ENCODE measurements at regions not wholly inside any gene's neighbourhood (a gene's known extent, or its start where the extent isn't known, plus 50 kb on each side); places are given as distances from the start of the nearest gene placed in this dataset.

DNA sequence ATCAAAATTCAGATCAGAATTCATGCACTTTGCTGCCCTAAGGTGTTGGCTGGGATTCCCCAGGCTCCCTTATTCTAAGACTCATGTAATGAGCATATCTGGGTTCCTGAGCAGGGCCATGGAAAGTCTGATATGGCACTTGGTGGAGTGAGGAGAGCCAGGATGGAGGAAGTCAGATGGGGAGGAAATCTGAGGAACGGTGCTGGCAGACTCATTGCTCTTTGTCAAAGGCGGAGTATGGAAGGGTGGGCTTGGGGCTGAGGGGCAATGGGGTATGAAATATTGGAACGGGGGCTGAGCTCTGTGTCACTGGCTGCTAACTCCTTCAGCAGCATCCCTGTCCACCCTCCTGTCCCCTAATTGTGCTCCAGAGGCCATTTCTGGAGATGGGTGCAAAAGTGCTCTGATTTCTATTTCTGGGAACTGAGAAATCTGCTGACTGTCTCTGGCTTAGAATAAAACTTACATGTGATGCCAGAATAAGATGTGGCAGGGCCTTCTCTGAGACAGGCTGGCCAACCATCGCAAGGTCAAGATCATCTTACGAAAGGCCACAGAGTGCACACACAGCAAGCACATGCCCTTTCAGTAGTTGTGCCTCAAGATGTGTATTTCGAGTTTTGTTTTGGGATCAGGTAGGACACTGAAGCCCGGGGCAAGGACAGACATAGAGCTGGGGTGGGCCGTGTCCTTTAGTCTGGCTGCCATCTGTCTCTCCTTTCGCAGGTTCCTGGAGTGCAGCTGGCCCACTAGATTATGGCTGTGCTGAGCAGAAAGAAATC, 480.0 kb upstream of the HS6ST1 start:
- no peak for TF ChIP-seq DR1 (CRISPR knock-in tag; IDR thresholded peaks at IDR 0.05)
- TF ChIP-seq, protein P1, sequence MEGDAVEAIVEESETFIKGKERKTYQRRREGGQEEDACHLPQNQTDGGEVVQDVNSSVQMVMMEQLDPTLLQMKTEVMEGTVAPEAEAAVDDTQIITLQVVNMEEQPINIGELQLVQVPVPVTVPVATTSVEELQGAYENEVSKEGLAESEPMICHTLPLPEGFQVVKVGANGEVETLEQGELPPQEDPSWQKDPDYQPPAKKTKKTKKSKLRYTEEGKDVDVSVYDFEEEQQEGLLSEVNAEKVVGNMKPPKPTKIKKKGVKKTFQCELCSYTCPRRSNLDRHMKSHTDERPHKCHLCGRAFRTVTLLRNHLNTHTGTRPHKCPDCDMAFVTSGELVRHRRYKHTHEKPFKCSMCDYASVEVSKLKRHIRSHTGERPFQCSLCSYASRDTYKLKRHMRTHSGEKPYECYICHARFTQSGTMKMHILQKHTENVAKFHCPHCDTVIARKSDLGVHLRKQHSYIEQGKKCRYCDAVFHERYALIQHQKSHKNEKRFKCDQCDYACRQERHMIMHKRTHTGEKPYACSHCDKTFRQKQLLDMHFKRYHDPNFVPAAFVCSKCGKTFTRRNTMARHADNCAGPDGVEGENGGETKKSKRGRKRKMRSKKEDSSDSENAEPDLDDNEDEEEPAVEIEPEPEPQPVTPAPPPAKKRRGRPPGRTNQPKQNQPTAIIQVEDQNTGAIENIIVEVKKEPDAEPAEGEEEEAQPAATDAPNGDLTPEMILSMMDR (CRISPR knock-in tag; IDR thresholded peaks at IDR 0.05), result no peak
- TF ChIP-seq IKZF1 (IDR thresholded peaks at IDR 0.05), result no peak
- TF ChIP-seq TAF1 (CRISPR knock-in tag; IDR thresholded peaks at IDR 0.05), result no peak
